Hepatocyte (in vitro differentiated cells): ENCODE measurements at regions not wholly inside any gene's neighbourhood (a gene's known extent, or its start where the extent isn't known, plus 50 kb on each side); places are given as distances from the start of the nearest gene placed in this dataset.

Experiments
- DNase-seq: peaks from one replicate; pipeline ENCODE4 v3.0.0-alpha.2; 2016; ENCODE audit warnings: low spot score
- H2AFZ ChIP-seq: fragments of 200-600 bp; sonication (generic); 2 replicates; pipeline ENCODE4 v1.6.0; 2016; ENCODE audit warnings: antibody characterized with exemption, mild to moderate bottlenecking
- H3K27ac ChIP-seq: fragments of 200-600 bp; sonication (generic); 2 replicates; pipeline ENCODE4 v1.5.1; 2016; ENCODE audit warnings: mild to moderate bottlenecking
- H3K27me3 ChIP-seq: fragments of 200-600 bp; sonication (generic); 2 replicates; pipeline ENCODE4 v1.6.1; 2016
- H3K36me3 ChIP-seq: fragments of 200-600 bp; sonication (generic); replicated peaks from 2 replicates; pipeline ENCODE4 v1.5.1; 2016; ENCODE audit warnings: low read depth; ENCODE audit not compliant: insufficient read depth
- H3K4me1 ChIP-seq: fragments of 200-600 bp; sonication (generic); 2 replicates; pipeline ENCODE4 v1.5.1; 2016; ENCODE audit warnings: mild to moderate bottlenecking, moderate library complexity; ENCODE audit not compliant: insufficient read depth
- H3K4me2 ChIP-seq: fragments of 200-600 bp; sonication (generic); 2 replicates; pipeline ENCODE4 v1.6.0; 2016
- H3K4me3 ChIP-seq: fragments of 200-600 bp; sonication (generic); 2 replicates; pipeline ENCODE4 v1.5.1; 2016; ENCODE audit warnings: mild to moderate bottlenecking
- H3K79me2 ChIP-seq: fragments of 200-600 bp; sonication (generic); 2 replicates; pipeline ENCODE4 v1.6.0; 2017; ENCODE audit warnings: mild to moderate bottlenecking
- H3K9me2 ChIP-seq: fragments of 200-600 bp; sonication (generic); replicated peaks from 2 replicates; pipeline ENCODE4 v1.6.0; 2017; ENCODE audit warnings: mild to moderate bottlenecking; ENCODE audit not compliant: insufficient read depth
- H3K9me3 ChIP-seq: fragments of 200-600 bp; sonication (generic); 2 replicates; pipeline ENCODE4 v1.5.1; 2016; ENCODE audit warnings: low read depth, mild to moderate bottlenecking
- H4K20me1 ChIP-seq: fragments of 200-600 bp; sonication (generic); 2 replicates; pipeline ENCODE4 v1.6.0; 2016; ENCODE audit warnings: mild to moderate bottlenecking; ENCODE audit not compliant: insufficient read depth, poor library complexity, severe bottlenecking
- CTCF ChIP-seq: fragments of 200-600 bp; sonication (generic); IDR thresholded peaks from 2 replicates; pipeline ENCODE4 v1.5.1; 2016; ENCODE audit warnings: antibody characterized with exemption, mild to moderate bottlenecking; ENCODE audit not compliant: poor library complexity
- EZH2 ChIP-seq: fragments of 200-600 bp; sonication (generic); IDR thresholded peaks from 2 replicates; pipeline ENCODE4 v1.6.1; 2016; ENCODE audit warnings: antibody characterized with exemption, mild to moderate bottlenecking, borderline replicate concordance
- EZH2phosphoT487 ChIP-seq: fragments of 200-600 bp; sonication (generic); IDR thresholded peaks from one replicate; pipeline ENCODE4 v1.6.1; 2018; ENCODE audit warnings: antibody characterized with exemption, mild to moderate bottlenecking, low read depth, moderate library complexity; ENCODE audit not compliant: unreplicated experiment, severe bottlenecking
- WGBS: methylation state at CpG from one replicate; pipeline ENCODE4 v1.1.6; 2016; ENCODE audit warnings: low lambda C conversion rate; ENCODE audit errors: missing lambda C conversion rate; 5-methylcytosine and 5-hydroxymethylcytosine counted together

- H3K4me2 ChIP-seq, result no peak overlapping the region
- no peak for DNase-seq
- TF ChIP-seq EZH2 (no peak), CTCF (no peak), EZH2phosphoT487 (no peak)
Observed at GRCh38 chr7:15801551-15801950, 115.1 kb upstream of the MEOX2 start.

GRCh38 chr7:15801041-15801440 lies 114.6 kb upstream of the MEOX2 start:
- DNase-seq, result no peak
- Histone ChIP-seq H3K4me1 (no peaks in the 10 kb centered on the region), H3K4me2 (no peak overlapping the region), H3K9me3 (no peaks in the 10 kb centered on the region), H3K27ac (peak overlapping the region; percentile 23), H2AFZ (no peak overlapping the region), H4K20me1 (no peaks in the 10 kb centered on the region), H3K36me3 (no peaks in the 10 kb centered on the region), H3K4me3 (no peak overlapping the region), H3K9me2 (no peaks in the 10 kb centered on the region), H3K27me3 (no peaks in the 10 kb centered on the region), H3K79me2 (no peaks in the 10 kb centered on the region)
- no peak for TF ChIP-seq CTCF
- TF ChIP-seq EZH2phosphoT487, result no peak
- TF ChIP-seq EZH2, result no peak

More at GRCh38 chr7:15801551-15801950, 115.1 kb upstream of the MEOX2 start:
- Histone ChIP-seq H3K9me2 (no peaks in the 10 kb centered on the region), H3K4me3 (no peak overlapping the region), H3K27me3 (no peaks in the 10 kb centered on the region), H3K36me3 (no peaks in the 10 kb centered on the region), H3K27ac (peak overlapping the region; percentile 33), H2AFZ (no peak overlapping the region), H3K79me2 (no peaks in the 10 kb centered on the region), H4K20me1 (no peaks in the 10 kb centered on the region), H3K9me3 (no peaks in the 10 kb centered on the region), H3K4me1 (no peaks in the 10 kb centered on the region)
- 54% methylated on average over 3 of the region's 3 CpGs for whole genome bisulfite sequencing

- no peaks in the 10 kb centered on the region for H3K9me2 ChIP-seq
- no peak overlapping the region for H3K4me3 ChIP-seq
- 79% methylated on average over 1 of the region's 1 CpG for WGBS
- TF ChIP-seq EZH2phosphoT487 (no peak), CTCF (no peak), EZH2 (no peak)
- no peaks in the 10 kb centered on the region for H3K79me2 ChIP-seq
- no peaks in the 10 kb centered on the region for H3K4me1 ChIP-seq
- H4K20me1 ChIP-seq, result no peaks in the 10 kb centered on the region
- no peaks in the 10 kb centered on the region for H3K9me3 ChIP-seq
- no peak overlapping the region for H3K27ac ChIP-seq
- H3K36me3 ChIP-seq, result no peaks in the 10 kb centered on the region
- no peak overlapping the region for H2AFZ ChIP-seq
- H3K27me3 ChIP-seq, result no peaks in the 10 kb centered on the region
- DNase-seq, result no peak
- H3K4me2 ChIP-seq, result no peak overlapping the region
Observed at GRCh38 chr7:15798081-15798480, 111.6 kb upstream of the MEOX2 start.

- Histone ChIP-seq H3K79me2 (no peaks in the 10 kb centered on the region), H3K4me1 (no peaks in the 10 kb centered on the region), H3K27me3 (no peaks in the 10 kb centered on the region), H3K27ac (no peak overlapping the region), H2AFZ (no peak overlapping the region), H3K36me3 (no peaks in the 10 kb centered on the region), H3K9me3 (no peaks in the 10 kb centered on the region), H3K4me3 (no peak overlapping the region), H3K9me2 (no peaks in the 10 kb centered on the region), H3K4me2 (no peak overlapping the region), H4K20me1 (no peaks in the 10 kb centered on the region)
- WGBS, result 83% methylated on average over 2 of the region's 2 CpGs
- DNase-seq, result no peak
- TF ChIP-seq EZH2, result no peak
- TF ChIP-seq EZH2phosphoT487, result no peak
- no peak for TF ChIP-seq CTCF
Observed at GRCh38 chr7:15795393-15795792, 108.9 kb upstream of the MEOX2 start.
